HG02678 (cell line): ENCODE measurements at regions not wholly inside any gene's neighbourhood (a gene's known extent, or its start where the extent isn't known, plus 50 kb on each side); places are given as distances from the start of the nearest gene placed in this dataset.

Experiments
- ATAC-seq: cut with Tn5 transposase; IDR thresholded peaks from one replicate; pipeline ENCODE4 v1.9.1; 2021; ENCODE audit warnings: mild to moderate bottlenecking, moderate library complexity; ENCODE audit not compliant: unreplicated experiment

- peak; percentile 24 for ATAC-seq
Measured at GRCh38 chr2:8543060-8543382, 138.8 kb upstream of the ID2 start.

DNA sequence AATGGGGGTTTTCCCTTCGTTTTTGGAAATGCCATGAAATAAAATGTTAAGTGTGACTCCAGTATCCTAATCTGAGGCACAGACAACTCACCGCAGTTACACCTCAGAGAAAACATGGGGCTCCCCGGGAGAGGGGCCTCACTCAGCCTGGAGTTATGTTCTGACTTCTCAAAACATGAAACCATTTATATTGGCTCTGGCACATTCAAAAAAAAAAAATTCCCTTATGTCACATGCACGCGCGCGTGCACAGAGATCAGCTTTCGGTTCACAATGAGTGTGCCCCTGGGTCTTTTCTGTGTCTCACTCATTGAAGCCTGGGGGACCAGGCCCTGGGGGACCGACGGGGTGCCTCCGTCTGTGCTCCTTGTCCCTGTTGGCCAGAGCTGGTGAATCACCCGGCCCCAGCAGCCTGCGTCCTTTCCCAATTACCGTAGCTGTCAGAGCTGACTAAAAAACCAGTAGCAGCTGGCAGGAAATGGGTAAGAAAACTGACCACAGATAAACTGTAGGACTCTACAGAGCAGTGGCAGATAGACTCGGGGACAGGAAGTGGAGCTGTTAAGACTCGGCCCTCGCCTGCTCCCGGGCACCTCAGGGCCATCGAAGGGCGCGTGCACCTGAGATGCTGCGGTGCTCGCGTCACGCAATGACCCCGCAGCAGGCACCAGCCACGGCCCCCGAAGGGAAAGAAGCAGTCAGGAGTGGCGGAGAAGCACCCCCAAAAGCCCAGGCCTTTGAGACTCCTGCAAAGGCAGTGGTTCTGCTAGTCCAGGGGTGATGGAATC, 138.3 kb upstream of the ID2 start:
- peak; percentile 70 for ATAC-seq

DNA sequence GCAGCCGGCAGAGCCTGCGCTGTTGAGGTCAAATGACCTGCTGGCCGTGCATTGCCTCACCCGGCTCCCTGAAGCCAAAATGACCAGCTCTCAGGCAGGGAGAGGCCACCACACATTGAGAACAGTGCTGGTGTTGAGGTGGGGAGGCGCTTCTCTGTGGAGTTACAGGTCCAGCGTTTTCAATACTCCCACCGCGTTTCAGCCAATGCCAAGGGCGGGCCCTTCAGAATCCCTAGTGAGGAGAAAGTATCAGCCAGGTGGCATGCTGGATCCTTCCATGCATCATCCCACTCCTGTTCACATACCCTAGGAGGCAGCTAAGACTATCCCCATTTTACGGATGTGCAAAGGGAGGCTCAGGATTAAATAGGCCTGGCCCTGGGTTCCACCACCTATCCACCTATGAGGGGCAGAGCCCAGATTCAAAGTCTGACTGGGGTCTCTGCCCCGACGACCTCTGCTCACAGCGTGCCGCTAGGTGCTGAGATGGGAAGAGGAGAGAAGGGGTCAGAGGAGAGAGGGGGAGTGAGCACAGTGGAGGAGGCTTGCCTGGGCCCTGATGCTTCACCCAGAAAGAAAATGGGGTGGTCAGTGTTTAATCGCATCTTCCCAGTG, 137.6 kb upstream of the ID2 start:
- ATAC-seq, result no peak

- peak; percentile 58 for ATAC-seq
Measured at GRCh38 chr2:8544786-8545694, 136.8 kb upstream of the ID2 start.

DNA sequence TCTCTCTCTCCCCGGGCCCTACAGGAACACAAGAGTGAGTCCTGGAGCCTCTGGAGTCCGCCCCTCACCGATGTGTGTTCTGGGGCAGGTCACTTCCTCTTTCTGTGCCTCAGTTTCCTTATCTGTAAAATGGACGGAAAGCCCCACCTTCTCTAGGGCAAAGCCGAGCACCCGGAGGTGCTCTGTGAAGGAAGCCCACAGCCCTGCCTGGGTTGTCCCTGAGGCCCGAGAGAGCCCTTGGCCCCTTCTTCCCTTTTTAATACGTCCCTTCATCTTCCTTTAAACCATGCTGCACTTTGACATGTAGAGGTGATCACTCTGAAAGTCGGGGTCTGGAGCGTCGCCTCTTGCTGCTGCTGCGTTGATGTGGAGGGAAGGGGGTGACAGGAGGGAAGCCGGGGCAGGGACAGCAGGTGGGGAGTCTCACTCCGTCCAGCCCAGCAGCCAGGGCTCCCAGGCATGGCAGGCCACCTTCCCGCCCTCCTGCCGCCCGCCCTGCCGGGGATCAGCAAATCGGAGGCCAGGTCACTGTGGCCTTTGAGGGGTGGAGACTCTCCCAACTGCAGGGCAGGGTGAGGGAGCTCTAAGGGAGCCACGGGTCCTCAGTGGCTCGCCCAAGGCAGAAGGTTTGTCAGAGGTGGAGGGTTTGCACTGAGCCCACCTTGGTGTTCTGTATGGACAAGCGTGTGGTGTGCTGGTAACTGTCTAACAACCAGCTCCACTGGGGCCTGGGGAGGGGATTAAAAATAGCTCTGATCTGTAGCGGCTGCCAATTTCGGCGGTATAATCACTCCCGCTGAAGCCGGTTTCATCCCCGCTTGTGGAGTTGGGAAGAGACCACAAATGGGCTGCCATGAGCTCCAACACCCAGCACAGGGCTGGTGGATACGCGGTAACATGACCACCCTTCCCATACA, 135.9 kb upstream of the ID2 start:
- ATAC-seq, result no peak

DNA sequence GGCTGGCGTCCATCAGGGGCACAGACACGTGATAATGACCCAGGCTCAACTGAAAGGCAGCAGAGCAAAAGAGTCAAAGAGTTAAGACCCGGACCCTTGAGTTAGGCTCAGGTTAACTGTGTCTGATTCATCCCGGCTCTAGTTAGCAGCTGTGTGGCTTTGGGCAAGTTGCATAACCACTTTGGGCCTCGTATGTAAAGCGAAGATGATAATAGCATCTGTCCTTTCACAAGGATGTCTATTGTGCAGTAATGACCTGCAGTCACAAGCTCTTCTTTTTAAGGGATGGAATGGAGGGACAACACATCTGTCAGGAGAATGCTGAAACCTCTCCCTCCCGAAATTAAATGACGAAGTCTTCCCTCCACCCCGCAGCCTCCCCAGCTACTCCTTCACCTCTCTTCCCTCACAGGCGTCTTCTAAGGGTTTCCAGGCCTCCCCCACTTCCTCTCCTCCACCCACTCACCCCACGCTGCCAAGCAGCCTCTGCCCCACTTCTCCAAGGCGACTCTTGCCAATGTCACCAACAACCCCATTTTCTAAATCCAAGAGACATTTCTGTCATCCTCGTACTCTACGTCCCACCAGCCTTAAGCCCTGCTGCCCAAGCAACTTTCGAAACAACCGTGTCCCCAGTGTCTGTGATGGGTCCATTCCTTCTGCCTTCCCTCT, 135.1 kb upstream of the ID2 start:
- no peak for ATAC-seq

DNA sequence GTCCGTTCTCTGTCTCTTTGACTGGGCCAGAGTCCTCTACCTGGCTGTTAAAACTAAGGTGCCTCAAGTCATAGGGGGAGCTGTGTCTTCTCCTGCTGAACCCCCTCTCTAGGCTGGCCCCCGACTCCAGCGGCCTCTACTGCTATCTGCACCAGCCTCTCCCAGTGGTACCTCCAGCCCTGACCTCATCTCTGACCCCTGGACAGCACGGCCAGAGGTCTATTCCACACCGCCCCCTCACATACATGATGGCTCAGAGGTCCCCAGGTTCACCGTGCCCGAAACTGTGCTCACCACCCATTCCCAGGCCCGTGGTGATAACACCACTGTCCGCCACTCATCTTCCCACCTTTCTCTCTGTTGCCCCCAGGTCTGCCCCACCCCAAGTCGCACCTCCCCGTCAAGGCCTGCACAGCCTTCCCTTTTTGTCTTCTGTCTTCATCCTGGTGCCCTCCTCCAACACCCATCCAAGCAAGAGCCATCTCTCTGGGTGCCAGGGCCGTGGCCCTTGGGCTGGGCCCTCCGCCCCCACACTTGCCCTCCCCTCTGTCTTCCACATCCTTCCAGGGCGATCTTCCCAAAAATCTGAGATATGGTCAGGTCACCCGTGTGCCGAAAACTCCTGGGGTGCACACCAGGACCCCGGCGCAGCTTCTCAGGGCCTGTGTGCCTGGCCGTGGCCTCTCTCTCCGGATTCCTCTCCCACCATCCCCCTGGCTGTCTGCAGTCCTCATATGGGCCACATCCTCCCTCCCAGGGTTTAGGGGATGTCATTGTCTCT, 134.4 kb upstream of the ID2 start:
- ATAC-seq, result no peak

- no peak for ATAC-seq
Measured at GRCh38 chr2:8548065-8548618, 133.7 kb upstream of the ID2 start.

GRCh38 chr2:8548619-8549150, 133.2 kb upstream of the ID2 start:
- no peak for ATAC-seq

DNA sequence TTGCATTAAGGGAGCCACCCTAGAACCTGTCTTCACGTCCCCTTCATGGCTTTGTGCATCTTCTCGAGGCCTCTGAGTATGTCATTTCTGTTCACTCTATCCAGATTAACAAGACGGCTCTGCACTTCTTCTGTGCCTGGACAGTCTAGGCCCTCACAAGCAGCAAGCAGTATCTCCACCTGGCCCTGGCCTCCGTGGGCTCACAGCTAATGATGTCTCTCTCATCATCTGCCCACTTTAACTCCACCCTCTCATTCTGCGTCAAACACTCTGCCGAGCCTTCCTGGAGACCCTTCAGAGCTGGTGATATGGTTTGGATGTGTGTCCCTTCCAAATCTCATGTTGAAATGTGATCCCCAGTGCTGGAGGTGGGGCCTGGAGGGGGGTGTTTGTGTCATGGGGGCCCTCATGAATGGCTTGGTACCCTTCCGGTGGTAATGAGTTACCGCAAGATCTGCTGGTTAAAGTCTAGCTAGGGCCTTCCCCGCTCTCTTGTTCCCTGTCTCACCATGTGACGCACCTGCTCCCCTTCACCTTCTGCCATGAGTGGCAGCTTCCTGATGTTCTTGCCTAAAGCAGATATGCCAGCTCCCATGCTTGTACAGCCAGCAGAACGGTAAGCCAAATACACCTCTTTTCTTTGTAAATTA, 132.5 kb upstream of the ID2 start:
- no peak for ATAC-seq

GRCh38 chr2:8549942-8550341, 131.9 kb upstream of the ID2 start:
- no peak for ATAC-seq

DNA sequence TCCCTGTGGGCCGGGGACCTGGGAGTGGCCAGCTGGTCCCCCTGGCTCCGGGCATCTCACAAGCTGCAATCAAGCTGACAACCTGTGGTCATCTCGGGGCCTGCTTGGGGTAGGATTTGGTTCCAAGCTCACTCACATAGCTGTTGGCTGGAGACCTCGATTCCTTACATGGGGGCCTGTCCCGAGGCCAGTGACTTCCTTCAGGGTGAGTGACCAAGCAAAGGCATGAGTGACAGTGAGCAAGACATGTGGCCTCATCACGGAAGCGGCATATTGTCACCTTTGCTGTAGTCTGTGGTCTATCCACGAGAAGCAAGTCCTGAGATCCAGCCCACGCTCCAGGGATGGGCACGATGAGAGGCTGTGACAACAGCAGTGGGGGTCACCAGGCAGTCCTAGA, 131.4 kb upstream of the ID2 start:
- ATAC-seq, result no peak

DNA sequence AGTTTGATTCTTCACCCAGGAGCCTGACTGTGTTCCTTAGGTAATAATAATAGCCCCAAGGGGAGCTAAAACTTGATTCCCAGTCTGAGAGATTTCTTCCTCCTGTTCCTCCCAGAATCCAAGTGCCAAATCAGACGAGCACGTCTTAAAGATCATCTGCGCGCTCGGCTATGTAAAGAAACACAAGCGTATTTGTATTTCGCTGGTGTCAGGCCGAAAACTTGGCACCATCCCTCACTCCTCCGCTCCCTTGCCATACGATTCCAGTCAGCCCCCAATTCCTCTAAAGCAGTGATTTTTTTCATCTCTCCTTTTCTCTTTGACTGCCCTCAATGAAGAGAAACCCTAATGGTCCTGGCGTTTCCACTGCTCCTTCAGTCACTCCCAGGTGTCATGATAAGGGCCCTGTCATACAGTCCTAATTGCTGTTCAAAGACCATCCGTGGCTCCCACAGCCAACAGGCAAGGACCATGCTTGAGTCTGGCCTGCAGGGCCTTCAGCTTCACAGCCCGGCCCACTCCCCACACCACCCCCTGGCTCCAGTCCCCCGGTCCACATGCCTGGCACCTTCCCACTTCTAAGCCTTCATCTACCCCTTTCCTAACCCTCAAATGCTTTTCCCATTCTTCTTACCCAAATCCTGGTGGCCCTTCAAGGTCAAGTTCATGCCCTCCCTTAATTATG, 130.8 kb upstream of the ID2 start:
- no peak for ATAC-seq

DNA sequence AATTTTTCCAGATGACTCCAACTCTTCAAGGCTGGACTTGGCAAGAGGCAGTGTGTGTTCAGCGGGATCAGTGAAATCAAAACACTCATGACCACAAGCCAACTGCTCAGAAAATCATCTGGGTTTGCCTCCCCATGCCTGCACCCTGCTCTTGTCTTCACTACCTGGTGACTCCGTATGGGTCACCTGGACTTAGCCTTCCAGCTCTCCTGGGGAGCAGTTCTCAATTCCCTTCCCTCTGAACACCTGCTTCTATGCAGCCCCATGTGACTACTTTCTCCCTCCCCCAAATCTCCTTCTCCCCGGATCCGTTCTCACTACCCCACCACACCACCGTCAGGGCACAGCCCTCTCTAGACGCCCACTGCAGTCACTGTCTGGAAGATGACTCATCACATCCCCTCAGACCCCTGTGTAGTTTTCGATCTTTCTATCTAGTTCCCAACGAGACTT, 130.2 kb upstream of the ID2 start:
- peak; percentile 72 for ATAC-seq

DNA sequence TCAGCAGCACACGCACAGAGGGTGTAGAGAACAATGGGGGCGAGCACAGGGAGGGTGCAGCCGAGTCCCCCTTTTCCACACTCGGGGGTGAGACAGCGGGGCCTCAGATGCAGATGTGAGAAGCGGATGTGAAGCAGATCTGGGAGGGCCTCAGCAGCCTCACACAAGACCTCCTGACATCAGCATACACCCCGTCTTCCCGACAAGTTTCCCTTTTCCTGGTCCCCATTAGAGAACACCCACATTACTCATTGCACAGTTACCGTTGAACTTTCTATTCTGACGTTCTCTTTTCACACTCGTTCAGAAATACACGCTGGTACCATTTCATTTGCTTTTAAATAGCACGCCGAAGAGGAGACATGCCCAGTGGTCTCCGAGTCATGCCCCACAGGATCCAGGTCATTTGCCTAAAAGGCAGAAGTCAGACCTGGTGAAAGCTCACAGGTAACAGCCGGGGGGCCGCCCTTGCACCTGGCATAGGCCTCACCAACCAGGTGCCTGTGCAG, 129.5 kb upstream of the ID2 start:
- peak; percentile 45 for ATAC-seq

DNA sequence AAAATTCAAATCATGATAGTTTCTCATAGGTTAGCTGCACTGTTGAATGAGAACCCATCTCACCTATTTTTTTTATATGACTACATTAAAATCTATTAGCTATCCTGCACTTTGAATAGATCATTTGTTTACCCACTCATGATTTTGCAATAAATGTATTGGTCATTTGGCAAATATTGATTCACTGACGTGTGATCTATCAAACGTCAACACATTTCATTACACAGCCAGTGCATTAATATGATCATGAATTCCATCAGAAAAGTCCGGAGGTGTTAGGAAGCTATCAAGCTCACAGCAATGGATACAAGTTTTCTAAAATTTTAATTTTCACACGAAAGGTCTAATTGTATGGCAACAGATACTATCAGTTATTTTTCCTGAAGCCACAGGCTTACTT, 128.2 kb upstream of the ID2 start:
- no peak for ATAC-seq

DNA sequence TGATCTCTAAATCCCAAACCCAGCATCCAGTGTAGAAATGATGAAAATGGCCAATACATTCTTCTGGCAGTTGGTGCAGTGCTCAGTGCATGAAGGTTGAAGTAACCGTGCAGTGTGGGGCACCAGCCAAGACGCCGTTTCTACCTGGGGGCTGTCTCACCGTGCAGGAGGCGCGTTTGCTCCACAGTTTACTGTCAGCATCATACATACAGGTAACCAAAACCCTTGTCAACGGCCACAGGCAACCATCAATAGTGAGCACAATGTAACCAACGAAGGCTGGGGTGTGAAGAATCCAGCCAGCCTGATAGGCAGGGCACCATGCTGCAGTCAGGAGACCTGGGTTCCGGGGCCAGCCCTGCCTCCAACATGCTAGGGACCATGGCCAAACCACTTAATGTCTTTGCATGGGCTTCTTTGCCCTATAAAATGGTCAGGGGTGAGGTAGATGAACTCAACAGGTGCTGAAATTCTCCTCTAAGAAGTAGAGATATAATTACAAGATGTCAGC, 127.5 kb upstream of the ID2 start:
- no peak for ATAC-seq
